PC-3 (cell line): ENCODE measurements at regions not wholly inside any gene's neighbourhood (a gene's known extent, or its start where the extent isn't known, plus 50 kb on each side); places are given as distances from the start of the nearest gene placed in this dataset.

Source experiments
- ATAC-seq: fragments of 200-7000 bp; cut with Tn5 transposase; 2 replicates; pipeline ENCODE4 v1.9.1; 2020; ENCODE audit warnings: mild to moderate bottlenecking, moderate library complexity
- BruUV-seq: library from RNA; stranded (reverse); fragments of 400-500 nt; replicated peaks from 2 replicates; lab custom pipeline; 2021; lab: Mats Ljungman, UMichigan
- CTCF ChIA-PET: fragments of 300-600 bp; sonication (Branson Sonifier 250); formaldehyde crosslinking; loops from one replicate; lab custom pipeline; 2022; ENCODE audit warnings: antibody characterized with exemption; lab: Charles Lee
- POLR2A ChIA-PET: fragments of 300-600 bp; sonication (Branson Sonifier 250); formaldehyde crosslinking; loops from one replicate; lab custom pipeline; 2022; ENCODE audit warnings: antibody characterized with exemption; ENCODE audit not compliant: unreplicated experiment; lab: Charles Lee
- DNase-seq: peaks from one replicate; pipeline ENCODE4 v3.0.0-alpha.2; 2015
- H2AFZ ChIP-seq: fragments of 300-600 bp; sonication (generic); 2 replicates; pipeline ENCODE4 v1.6.0; 2016; ENCODE audit warnings: antibody characterized with exemption, low read length
- H3F3A ChIP-seq: fragments of 300-600 bp; sonication (generic); one replicate; pipeline ENCODE4 v1.6.0; 2017; ENCODE audit warnings: antibody characterized with exemption, low read length, control low read depth, mild to moderate bottlenecking; ENCODE audit not compliant: unreplicated experiment
- H3K27ac ChIP-seq: fragments of 300-600 bp; sonication (generic); 2 replicates; pipeline ENCODE4 v1.5.1; 2016; ENCODE audit warnings: mild to moderate bottlenecking, low read length
- H3K27me3 ChIP-seq: fragments of 300-600 bp; sonication (generic); 2 replicates; pipeline ENCODE4 v1.6.1; 2016; ENCODE audit warnings: low read length, mixed read lengths
- H3K36me3 ChIP-seq: fragments of 300-600 bp; sonication (generic); 2 replicates; pipeline ENCODE4 v1.6.1; 2016; ENCODE audit warnings: low read depth, mixed run types, low read length, mixed read lengths
- H3K4me1 ChIP-seq: fragments of 300-600 bp; sonication (generic); 2 replicates; pipeline ENCODE4 v1.5.1; 2016; ENCODE audit warnings: low read length; ENCODE audit not compliant: insufficient read depth
- H3K4me2 ChIP-seq: fragments of 300-600 bp; sonication (generic); 2 replicates; pipeline ENCODE4 v1.6.0; 2016; ENCODE audit warnings: low read length
- H3K4me3 ChIP-seq: fragments of 300-600 bp; sonication (generic); 2 replicates; pipeline ENCODE4 v1.5.1; 2016; ENCODE audit warnings: mild to moderate bottlenecking, low read length, mixed read lengths
- H3K79me2 ChIP-seq: fragments of 300-600 bp; sonication (generic); 2 replicates; pipeline ENCODE4 v1.6.1; 2017; ENCODE audit warnings: low read length, mixed read lengths
- H3K9ac ChIP-seq: fragments of 300-600 bp; sonication (generic); 2 replicates; pipeline ENCODE4 v1.6.0; 2016; ENCODE audit warnings: mild to moderate bottlenecking, low read length
- H3K9me2 ChIP-seq: fragments of 300-600 bp; sonication (generic); replicated peaks from 2 replicates; pipeline ENCODE4 v1.6.1; 2016; ENCODE audit warnings: mixed run types, low read length, mixed read lengths
- H3K9me3 ChIP-seq: fragments of 300-600 bp; sonication (generic); 2 replicates; pipeline ENCODE4 v1.6.1; 2016; ENCODE audit warnings: low read length, mixed read lengths
- H4K20me1 ChIP-seq: fragments of 300-600 bp; sonication (generic); 2 replicates; pipeline ENCODE4 v1.6.1; 2016; ENCODE audit warnings: low read length, mixed read lengths
- CTCF ChIP-seq: fragments of 300-600 bp; sonication (generic); conservative IDR thresholded peaks from 2 replicates; pipeline ENCODE4 v1.5.1; 2017; ENCODE audit warnings: antibody characterized with exemption, low read depth, mild to moderate bottlenecking, low read length
- EZH2 ChIP-seq: fragments of 300-600 bp; sonication (generic); IDR thresholded peaks from one replicate; pipeline ENCODE4 v1.6.1; 2017; ENCODE audit warnings: antibody characterized with exemption, mild to moderate bottlenecking, low read length; ENCODE audit not compliant: unreplicated experiment
- EZH2phosphoT487 ChIP-seq: fragments of 300-600 bp; sonication (generic); IDR thresholded peaks from 2 replicates; pipeline ENCODE4 v1.6.1; 2018; ENCODE audit warnings: mild to moderate bottlenecking, antibody characterized with exemption, low read length, borderline replicate concordance
- intact Hi-C: fragments of 100-400 bp; cut with micrococcal nuclease; formaldehyde crosslinking; loops from 2 replicates; pipeline ENCODE4 v1.9.0; 2023

- ChIA-PET CTCF (no interaction called here), POLR2A (interaction anchor here (0.6 to 0.7 kb wide), 2 partner anchors 42 to 150 kb away, joined by 3 read pairs; no protein-coding TSS in a partner anchor)
- no peaks in the 10 kb centered on the region for H3K9me2 ChIP-seq
- no peak overlapping the region for H3K27ac ChIP-seq
- H3K79me2 ChIP-seq, result no peaks in the 10 kb centered on the region
- no peaks in the 10 kb centered on the region for H4K20me1 ChIP-seq
- H3K27me3 ChIP-seq, result no peaks in the 10 kb centered on the region
- intact Hi-C loops, result loop anchor here (10.0 kb wide), 2 partner anchors 356 to 464 kb away; partner anchors contain the start of gene COL8A1
- H2AFZ ChIP-seq, result no peak overlapping the region
- no peaks in the 10 kb centered on the region for H3K9me3 ChIP-seq
- H3K4me2 ChIP-seq, result no peak overlapping the region
- no peaks in the 10 kb centered on the region for H3K4me1 ChIP-seq
- no TSS peak for BruUV-seq
- no peak overlapping the region for H3K4me3 ChIP-seq
- no peaks in the 10 kb centered on the region for H3F3A ChIP-seq
- H3K36me3 ChIP-seq, result no peaks in the 10 kb centered on the region
- no peak overlapping the region for H3K9ac ChIP-seq
- no peak for TF ChIP-seq EZH2
- no peak for TF ChIP-seq CTCF
- no peak for TF ChIP-seq EZH2phosphoT487
- no peak for ATAC-seq
- no peak for DNase-seq
Observed at GRCh38 chr3:99170867-99171517, 269.5 kb upstream of the DCBLD2 start.

DNA sequence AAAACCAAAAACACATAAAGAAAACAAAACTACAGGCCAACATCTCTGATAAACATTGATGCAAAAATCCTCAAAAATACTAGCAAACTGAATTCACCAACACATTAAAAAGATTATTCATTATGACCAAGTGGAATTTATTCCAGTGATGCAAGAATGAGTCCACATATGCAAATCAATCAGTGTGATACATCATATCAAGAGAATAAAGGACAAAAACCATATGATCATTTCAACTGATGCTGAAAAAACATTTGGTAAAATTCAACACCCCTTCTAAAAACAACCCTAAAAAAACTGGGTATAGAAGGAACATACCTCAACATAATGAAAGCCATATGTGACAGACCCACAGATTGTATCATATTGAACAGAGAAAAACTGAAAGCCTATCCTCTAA is 265.6 kb upstream of the DCBLD2 start:
- H3K4me1 ChIP-seq, result no peaks in the 10 kb centered on the region
- no peaks in the 10 kb centered on the region for H3K27me3 ChIP-seq
- no TSS peak for BruUV-seq
- H3K27ac ChIP-seq, result no peak overlapping the region
- H3F3A ChIP-seq, result no peaks in the 10 kb centered on the region
- no peak for ATAC-seq
- no peak overlapping the region for H3K4me3 ChIP-seq
- TF ChIP-seq EZH2, result no peak
- TF ChIP-seq CTCF, result no peak
- TF ChIP-seq EZH2phosphoT487, result no peak
- H3K4me2 ChIP-seq, result no peak overlapping the region
- H3K9ac ChIP-seq, result no peak overlapping the region
- H3K9me3 ChIP-seq, result no peaks in the 10 kb centered on the region
- CTCF ChIA-PET, result no interaction called here
- POLR2A ChIA-PET, result no interaction called here
- no peaks in the 10 kb centered on the region for H4K20me1 ChIP-seq
- H3K36me3 ChIP-seq, result no peaks in the 10 kb centered on the region
- no peak for DNase-seq
- no peak overlapping the region for H2AFZ ChIP-seq
- no peaks in the 10 kb centered on the region for H3K79me2 ChIP-seq
- no peaks in the 10 kb centered on the region for H3K9me2 ChIP-seq
- intact Hi-C loops, result no loop called here

- no peak overlapping the region for H3K9ac ChIP-seq
- no peak for ATAC-seq
- no peak overlapping the region for H3K4me3 ChIP-seq
- H3K79me2 ChIP-seq, result no peaks in the 10 kb centered on the region
- H3F3A ChIP-seq, result no peaks in the 10 kb centered on the region
- no TSS peak for BruUV-seq
- TF ChIP-seq EZH2 (no peak), CTCF (no peak), EZH2phosphoT487 (no peak)
- H3K27ac ChIP-seq, result no peak overlapping the region
- H3K9me2 ChIP-seq, result no peaks in the 10 kb centered on the region
- no peaks in the 10 kb centered on the region for H4K20me1 ChIP-seq
- intact Hi-C loops, result no loop called here
- peaks cover 10% of the 10 kb centered on the region; the same call in 1 of the 2 replicates for H3K36me3 ChIP-seq
- no peaks in the 10 kb centered on the region for H3K27me3 ChIP-seq
- no peak overlapping the region for H3K4me2 ChIP-seq
- ChIA-PET CTCF (no interaction called here), POLR2A (no interaction called here)
- H2AFZ ChIP-seq, result no peak overlapping the region
- DNase-seq, result no peak
- H3K9me3 ChIP-seq, result peaks cover 18% of the 10 kb centered on the region
- no peaks in the 10 kb centered on the region for H3K4me1 ChIP-seq
Observed at GRCh38 chr3:99163314-99163713, 261.8 kb upstream of the DCBLD2 start.
